MCF 10A (cell line): ENCODE measurements at regions not wholly inside any gene's neighbourhood (a gene's known extent, or its start where the extent isn't known, plus 50 kb on each side); places are given as distances from the start of the nearest gene placed in this dataset.

Source experiments
- BruUV-seq: library from RNA; stranded (reverse); fragments of 400-500 nt; replicated peaks from 2 replicates; lab custom pipeline; 2021; lab: Mats Ljungman, UMichigan
- CTCF ChIA-PET: fragments of 300-600 bp; sonication (Branson Sonifier 250); formaldehyde crosslinking; extraction: SDS; loops from one replicate; lab custom pipeline; 2021; ENCODE audit warnings: antibody characterized with exemption, inconsistent platforms; lab: Yijun Ruan, JAX
- POLR2A ChIA-PET: fragments of 300-600, 350-650 bp; sonication (Branson Sonifier 250); formaldehyde crosslinking; extraction: SDS; loops from one replicate; lab custom pipeline; 2020; ENCODE audit warnings: antibody characterized with exemption, inconsistent platforms; lab: Yijun Ruan, JAX
- DNase-seq: peaks from one replicate; pipeline ENCODE4 v3.0.0-alpha.2; 2018; ENCODE audit not compliant: unreplicated experiment
- H3K27ac Mint-ChIP-seq: one replicate; pipeline ENCODE4 v1.8.0; 2022; ENCODE audit warnings: mild to moderate bottlenecking, low read depth, mixed read lengths; ENCODE audit not compliant: unreplicated experiment
- H3K27me3 Mint-ChIP-seq: one replicate; pipeline ENCODE4 v1.8.0; 2022; ENCODE audit warnings: mixed read lengths; ENCODE audit not compliant: insufficient read depth, unreplicated experiment
- H3K36me3 Mint-ChIP-seq: one replicate; pipeline ENCODE4 v1.8.0; 2022; ENCODE audit warnings: mild to moderate bottlenecking, moderate library complexity, mixed read lengths; ENCODE audit not compliant: insufficient read depth, unreplicated experiment
- H3K4me1 Mint-ChIP-seq: one replicate; pipeline ENCODE4 v1.8.0; 2022; ENCODE audit warnings: mixed read lengths; ENCODE audit not compliant: insufficient read depth, unreplicated experiment
- H3K4me3 Mint-ChIP-seq: one replicate; pipeline ENCODE4 v1.8.0; 2022; ENCODE audit warnings: mild to moderate bottlenecking, moderate library complexity, mixed read lengths; ENCODE audit not compliant: unreplicated experiment
- H3K9me3 Mint-ChIP-seq: one replicate; pipeline ENCODE4 v1.8.0; 2022; ENCODE audit warnings: mixed read lengths; ENCODE audit not compliant: unreplicated experiment
- intact Hi-C: fragments of 100-400 bp; cut with micrococcal nuclease; formaldehyde crosslinking; loops from 2 replicates; pipeline ENCODE4 v1.14.1; 2022
- TF ChIP-seq, protein P1 (sequence below): fragments of 200-600 bp; IDR thresholded peaks from one replicate; pipeline ENCODE4 v1.8.0; 2022; ENCODE audit warnings: antibody characterized with exemption, mild to moderate bottlenecking; ENCODE audit not compliant: unreplicated experiment

DNA sequence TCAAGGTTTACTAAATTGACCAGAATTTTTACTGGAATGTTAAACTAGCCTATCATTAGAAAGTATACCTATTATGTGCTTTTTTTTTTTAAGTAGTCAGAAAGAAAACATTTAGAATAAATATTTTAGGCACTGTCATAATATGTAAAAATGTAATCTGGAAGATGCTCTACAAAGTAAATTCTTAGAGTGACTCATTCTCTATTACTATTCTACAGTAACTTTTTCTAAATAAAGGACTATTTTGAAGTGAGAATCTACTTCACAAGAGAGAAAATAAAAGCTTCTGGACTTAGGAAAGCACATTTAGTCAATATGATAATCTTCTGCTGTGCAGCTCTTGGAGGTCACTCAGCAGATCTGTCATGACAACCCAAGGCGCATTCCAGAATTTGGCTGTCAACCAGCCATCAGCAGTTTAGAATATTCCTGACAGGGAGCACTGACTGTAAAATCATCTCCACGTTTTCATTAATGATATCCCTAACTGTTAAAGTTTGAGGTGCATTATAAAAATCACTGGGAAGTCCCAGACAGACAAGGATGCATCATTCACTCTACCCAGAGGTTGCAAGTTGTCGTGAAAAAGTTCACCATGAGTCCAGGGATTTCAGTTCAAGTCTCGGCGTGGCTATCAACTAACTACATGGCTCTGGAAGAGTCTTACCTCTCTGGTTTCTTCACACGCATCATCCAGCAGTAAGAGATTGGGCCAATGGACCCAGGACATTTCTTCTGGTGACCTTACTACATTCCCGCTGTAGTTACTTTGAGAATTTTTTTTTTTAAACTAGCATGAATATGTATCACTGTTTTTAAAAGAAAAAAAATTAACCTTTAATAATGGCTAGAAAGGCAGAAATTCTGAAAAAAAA is 374.9 kb downstream of the GJA1 start:
- Mint-ChIP-seq H3K4me3 (no peak overlapping the region), H3K27ac (no peak overlapping the region), H3K27me3 (no peaks in the 10 kb centered on the region), H3K9me3 (no peaks in the 10 kb centered on the region), H3K4me1 (no peaks in the 10 kb centered on the region), H3K36me3 (no peaks in the 10 kb centered on the region)
- ChIA-PET POLR2A (no interaction called here), CTCF (no interaction called here)
- no TSS peak for BruUV-seq
- TF ChIP-seq, protein P1, sequence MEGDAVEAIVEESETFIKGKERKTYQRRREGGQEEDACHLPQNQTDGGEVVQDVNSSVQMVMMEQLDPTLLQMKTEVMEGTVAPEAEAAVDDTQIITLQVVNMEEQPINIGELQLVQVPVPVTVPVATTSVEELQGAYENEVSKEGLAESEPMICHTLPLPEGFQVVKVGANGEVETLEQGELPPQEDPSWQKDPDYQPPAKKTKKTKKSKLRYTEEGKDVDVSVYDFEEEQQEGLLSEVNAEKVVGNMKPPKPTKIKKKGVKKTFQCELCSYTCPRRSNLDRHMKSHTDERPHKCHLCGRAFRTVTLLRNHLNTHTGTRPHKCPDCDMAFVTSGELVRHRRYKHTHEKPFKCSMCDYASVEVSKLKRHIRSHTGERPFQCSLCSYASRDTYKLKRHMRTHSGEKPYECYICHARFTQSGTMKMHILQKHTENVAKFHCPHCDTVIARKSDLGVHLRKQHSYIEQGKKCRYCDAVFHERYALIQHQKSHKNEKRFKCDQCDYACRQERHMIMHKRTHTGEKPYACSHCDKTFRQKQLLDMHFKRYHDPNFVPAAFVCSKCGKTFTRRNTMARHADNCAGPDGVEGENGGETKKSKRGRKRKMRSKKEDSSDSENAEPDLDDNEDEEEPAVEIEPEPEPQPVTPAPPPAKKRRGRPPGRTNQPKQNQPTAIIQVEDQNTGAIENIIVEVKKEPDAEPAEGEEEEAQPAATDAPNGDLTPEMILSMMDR: no peak
- intact Hi-C loops: no loop called here
- no peak for DNase-seq

DNA sequence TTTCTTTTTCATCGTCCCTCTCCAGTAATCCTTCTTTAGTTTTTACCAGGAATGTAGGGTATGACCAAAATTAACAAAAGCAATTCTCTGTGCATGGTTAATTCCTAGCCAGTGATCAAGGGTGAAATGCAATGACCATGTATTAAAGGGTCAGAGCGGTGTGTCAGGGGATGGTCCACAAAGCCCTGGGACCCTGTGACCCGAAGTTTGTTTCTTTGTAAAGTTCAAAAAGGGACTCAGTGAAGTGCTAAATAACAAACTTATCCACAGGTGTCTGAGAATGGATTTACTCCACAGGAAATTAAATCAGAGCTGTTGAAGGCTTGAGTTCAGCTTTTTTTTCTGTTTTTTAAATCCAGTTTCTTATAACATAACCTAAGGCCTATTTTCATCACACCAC is 375.7 kb downstream of the GJA1 start:
- Mint-ChIP-seq H3K4me3 (no peak overlapping the region), H3K9me3 (no peaks in the 10 kb centered on the region), H3K4me1 (no peaks in the 10 kb centered on the region), H3K36me3 (no peaks in the 10 kb centered on the region), H3K27me3 (no peaks in the 10 kb centered on the region), H3K27ac (no peak overlapping the region)
- POLR2A ChIA-PET: no interaction called here
- DNase-seq: no peak
- CTCF ChIA-PET: no interaction called here
- TF ChIP-seq, protein P1: no peak
- BruUV-seq: no TSS peak
- intact Hi-C loops: no loop called here

DNA sequence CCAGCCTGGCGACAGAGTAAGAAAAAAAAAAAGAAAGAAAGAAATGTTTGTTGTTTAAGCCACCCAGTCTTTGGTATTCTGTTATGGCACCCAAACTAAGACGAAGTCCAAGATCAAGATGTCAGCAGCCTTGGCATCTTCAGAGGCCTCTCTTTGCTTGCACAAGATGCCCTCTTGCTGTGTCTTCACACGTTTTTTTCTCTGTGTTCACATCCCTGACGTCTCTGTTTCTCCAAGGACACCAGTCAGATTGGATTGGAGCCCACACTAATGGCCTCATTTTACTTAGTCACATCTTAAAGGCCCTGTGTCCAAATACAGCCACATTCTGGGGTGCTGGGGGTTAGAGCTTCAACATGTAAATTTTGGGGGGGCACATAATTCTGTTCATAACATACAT is 380.9 kb downstream of the GJA1 start:
- Mint-ChIP-seq H3K27ac (no peak overlapping the region), H3K36me3 (no peaks in the 10 kb centered on the region), H3K9me3 (peaks cover 8% of the 10 kb centered on the region), H3K4me3 (no peak overlapping the region), H3K4me1 (no peaks in the 10 kb centered on the region), H3K27me3 (no peaks in the 10 kb centered on the region)
- intact Hi-C loops: no loop called here
- TF ChIP-seq, protein P1: no peak
- BruUV-seq: no TSS peak
- DNase-seq: no peak
- ChIA-PET CTCF (no interaction called here), POLR2A (no interaction called here)

DNA sequence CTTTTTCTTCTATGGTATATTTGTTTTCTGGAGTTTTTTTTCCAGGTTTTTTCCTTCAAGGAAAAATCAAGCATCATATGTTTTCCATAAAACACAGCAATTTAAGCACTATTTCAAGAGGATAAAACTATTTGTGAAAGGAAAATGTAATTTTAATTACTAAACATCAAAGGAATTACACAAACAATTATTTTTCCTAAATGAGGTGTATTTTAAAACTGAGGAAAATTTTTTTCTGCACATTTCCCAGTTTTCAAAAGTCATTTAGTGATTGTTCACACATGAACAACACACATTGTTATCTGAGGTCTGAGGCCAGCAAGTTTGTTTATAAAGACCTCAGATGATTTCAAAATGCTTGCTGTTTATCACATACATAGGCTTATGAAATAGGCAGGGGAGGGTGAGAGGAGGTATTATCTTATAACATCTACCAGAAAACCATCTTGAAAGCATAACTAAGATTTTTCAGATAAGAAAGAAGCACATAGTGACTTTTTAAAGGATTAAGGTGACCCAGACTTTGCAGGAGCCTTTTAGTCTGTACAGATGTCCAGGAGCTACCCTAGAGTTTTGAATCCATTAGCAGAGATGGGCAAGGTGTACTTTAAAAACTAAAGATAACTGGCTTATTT is 381.6 kb downstream of the GJA1 start:
- no peaks in the 10 kb centered on the region for H3K4me1 Mint-ChIP-seq
- H3K27ac Mint-ChIP-seq: no peak overlapping the region
- intact Hi-C loops: no loop called here
- no peaks in the 10 kb centered on the region for H3K36me3 Mint-ChIP-seq
- ChIA-PET CTCF (no interaction called here), POLR2A (no interaction called here)
- DNase-seq: no peak
- H3K27me3 Mint-ChIP-seq: no peaks in the 10 kb centered on the region
- no peak overlapping the region for H3K4me3 Mint-ChIP-seq
- BruUV-seq: no TSS peak
- TF ChIP-seq, protein P1: no peak
- H3K9me3 Mint-ChIP-seq: peaks cover 13% of the 10 kb centered on the region
